Inferior parietal cortex (tissue), 1 donor: ENCODE measurements at regions not wholly inside any gene's neighbourhood (a gene's known extent, or its start where the extent isn't known, plus 50 kb on each side); places are given as distances from the start of the nearest gene placed in this dataset.

Source experiments
- DNase-seq: peaks from one replicate; pipeline ENCODE4 v3.0.0-alpha.2; 2016; ENCODE audit errors: extremely low spot score

DNA sequence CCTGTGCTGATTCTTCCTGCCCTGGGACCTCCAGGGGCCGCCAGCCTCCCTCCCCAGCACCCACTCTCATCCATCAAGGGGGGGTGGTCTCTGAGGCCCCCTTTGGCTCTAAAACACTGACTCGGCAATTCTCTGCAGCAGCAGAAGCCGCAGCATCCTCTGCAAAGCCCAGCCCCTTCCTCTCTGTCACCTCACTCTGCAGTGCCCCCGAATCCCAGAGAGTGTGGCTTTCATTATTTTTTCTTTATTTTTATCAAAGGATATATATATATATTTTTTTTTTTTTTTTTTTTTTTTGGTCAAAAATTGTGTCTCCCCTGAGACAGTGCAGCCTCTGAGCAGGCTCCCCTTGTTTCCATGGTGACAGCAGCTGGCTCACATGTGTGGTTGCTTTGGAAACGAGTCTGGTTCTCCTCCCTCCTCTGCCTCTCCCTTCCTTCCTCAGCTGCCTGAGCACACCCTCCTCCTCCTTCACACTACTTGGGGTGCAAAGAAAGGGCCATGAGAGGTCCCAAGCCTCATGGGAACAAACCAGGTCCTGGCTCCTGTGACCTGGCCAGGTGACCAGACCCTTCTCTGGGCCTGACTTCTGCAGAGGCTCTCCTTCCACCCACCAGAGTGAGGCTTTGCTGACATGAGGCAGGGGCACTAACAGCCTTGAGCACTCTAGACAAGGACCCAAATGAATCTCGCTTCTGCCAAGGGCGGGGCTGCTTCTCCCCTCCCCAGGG, 100.5 kb downstream of the LRRC74A start:
- DNase-seq: no peak

DNA sequence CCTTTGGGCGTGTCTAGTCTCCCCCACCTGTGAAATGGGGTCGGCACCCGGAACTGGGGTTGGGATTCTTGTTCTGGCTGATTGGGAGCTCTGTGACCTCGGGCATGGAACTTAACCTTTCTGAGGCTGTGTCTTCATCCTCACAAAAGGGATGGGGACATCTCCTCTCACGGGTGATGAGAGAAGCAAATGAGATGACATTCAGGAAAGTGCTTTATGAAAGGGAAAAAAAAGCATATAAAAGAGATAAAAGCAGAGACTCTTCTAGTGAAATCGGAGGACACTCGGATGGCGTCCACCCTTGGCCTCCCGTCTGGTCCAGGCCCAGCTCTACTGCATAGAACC, 98.9 kb downstream of the LRRC74A start:
- DNase-seq: no peak

DNA sequence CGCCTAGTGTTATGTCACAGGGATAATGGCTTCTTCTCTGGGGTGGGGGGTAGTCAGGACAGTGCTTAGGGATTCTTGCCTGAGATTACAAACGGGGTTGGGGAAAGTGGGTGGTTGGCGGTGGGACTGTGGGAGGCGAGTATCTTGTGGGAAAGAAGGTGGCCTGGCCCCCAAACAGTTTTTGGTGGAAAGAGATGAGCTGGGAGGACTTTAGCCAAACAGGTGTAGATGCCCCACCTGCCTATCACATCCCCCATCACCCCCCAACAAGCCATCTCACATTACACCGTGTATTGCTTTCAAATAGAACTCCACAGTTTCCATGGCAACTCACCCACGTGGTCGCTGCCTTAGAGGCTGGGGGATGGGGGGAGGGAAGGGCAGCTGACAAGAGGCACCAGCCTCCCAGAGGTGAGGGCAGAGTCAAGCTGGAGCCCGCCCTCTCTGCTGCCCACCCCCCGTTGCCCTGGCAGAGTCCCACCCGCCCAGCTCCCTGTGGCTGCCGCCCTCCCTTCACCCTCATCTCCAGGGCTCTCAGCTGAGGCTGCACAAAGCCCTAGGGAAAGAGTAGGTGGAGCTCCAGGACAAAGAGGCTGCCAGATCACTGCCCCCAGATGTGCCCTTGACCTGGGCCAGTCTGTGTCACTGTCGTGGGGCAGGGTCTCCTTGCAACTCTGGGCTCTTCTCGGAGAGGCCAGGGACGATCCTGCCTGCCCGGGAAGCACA, 98.3 kb downstream of the LRRC74A start:
- DNase-seq: no peak

DNA sequence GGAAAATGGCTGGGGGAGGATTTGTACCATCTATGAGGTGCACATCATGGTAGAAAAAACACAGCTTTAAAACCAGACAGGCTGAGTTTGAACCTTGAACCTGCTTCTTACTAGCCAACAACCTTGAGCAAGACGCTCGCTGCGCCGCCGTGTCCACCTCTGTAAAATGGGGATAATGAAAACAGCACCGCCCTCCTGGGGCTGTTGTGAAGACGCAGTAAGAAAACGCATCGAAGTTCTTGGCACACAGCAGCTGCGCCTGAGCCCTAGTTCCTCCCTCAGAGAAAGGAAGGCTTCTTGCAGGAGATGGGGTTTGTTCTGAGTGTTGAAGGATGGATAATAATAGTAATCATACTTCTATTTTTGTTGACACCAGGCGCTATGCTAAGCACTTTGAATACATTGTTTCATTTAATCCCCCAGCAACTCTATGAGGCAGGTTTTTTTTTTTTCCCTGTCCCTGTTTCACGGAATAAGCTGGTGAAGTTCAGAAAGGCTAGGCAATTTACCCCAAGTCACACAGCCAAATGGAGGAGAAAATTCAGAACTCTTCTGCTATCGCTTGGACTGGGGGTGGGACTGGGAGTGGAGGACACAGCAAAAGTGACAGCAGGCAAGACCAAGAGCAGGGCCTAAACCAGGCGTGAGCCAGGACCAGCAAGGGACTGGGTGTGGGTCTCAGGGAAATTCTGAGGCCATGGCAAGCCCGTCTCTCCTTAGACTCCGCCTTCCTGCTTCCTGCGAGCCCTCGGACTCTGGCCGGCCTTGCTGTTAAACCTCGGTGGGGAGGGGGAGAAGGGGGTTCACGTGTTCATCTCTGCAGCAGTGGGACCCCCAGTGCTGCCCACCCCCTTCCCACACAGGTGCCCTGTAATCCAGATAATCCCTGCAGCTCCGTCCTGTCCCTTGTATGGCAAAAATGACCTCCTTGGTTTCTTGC, 97.5 kb downstream of the LRRC74A start:
- no peak for DNase-seq

DNA sequence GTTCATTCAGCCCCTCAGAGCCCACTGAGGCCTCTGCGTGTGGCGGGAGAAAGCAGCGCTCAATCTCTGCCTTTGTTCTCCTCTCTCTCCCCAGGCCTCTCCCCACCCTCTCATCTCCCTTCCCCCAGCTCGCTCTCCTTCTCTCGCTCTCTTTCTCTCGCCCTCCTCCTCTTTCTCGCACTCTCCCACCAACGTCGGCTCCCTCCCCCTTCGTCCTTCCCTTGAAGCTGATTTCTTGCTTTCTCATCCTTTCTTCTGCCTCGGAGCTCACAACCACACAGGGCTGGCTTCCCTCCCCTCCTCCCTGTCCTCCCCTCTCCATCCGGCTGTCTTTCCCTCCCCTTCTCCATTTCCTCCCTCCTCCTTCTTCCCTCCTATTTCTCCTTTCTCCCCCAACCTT, 96.4 kb downstream of the LRRC74A start:
- DNase-seq: no peak

DNA sequence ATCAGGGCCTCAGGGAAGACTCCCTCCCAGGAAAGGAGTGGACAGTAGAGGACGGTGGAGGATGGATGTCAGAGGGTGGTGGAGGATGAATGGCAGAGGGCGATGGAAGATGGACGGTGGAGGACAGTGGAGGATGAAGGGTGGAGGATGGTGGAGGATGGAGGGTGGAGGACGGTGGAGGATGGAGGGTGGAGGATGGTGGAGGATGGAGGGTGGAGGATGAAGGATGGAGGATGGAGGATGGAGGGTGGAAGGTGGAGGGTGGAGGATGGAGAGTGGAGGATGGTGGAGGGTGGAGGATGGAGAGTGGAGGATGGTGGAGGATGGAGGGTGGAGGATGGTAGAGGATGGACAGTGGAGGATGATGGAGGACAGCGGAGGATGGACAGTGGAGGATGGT, 95.9 kb downstream of the LRRC74A start:
- DNase-seq: no peak

DNA sequence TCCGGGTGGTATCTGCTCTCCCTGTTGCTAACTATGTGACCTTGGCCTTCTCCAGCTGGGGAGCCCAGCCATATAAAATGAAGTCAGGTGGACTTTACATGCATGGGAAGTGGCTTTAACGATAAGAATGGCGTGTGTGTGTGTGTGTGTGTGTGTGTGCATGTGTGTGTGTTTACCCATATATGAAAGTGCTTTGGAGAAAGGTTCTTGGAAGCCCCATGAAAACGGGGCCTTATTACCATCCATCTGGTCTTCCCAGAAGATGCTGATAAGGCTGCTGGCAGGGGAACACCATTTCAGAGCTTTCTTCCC, 94.8 kb downstream of the LRRC74A start:
- DNase-seq: no peak

DNA sequence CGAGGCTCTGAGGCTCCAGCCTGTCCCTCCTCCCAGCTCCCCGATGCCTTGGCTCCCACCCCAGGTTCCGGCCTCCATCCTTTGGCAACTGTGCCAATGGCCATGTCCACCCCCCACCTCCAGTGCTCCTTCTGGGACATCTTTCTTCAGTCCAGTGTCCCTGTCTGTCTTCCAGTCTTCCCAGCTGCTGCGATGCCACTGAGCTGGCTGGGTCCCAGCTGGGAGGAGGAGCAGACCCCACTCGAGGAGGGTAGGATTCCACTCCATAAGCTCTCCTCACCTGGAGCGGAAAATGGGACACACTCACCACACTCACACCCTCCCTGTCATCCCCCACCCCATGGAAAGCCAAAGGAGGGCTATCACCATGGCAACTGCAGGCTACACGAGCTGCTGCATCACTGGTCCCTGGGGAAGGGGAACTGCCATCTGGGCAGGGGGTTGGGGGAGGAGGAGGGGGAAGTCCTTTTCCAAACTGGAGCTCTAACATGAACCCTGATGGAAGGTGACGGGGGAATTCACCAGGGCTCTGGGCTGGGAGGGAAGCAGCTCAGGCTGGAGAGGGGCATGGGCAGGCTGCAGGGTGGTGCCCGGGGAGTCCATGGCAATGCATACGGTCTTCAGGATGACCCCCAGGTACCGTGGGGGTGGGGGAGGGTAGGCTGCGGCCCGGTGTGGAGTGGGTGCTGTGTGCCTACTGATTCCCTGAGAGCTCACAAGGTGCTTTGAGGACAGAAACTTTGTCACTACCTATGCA, 94.3 kb downstream of the LRRC74A start:
- DNase-seq: no peak

DNA sequence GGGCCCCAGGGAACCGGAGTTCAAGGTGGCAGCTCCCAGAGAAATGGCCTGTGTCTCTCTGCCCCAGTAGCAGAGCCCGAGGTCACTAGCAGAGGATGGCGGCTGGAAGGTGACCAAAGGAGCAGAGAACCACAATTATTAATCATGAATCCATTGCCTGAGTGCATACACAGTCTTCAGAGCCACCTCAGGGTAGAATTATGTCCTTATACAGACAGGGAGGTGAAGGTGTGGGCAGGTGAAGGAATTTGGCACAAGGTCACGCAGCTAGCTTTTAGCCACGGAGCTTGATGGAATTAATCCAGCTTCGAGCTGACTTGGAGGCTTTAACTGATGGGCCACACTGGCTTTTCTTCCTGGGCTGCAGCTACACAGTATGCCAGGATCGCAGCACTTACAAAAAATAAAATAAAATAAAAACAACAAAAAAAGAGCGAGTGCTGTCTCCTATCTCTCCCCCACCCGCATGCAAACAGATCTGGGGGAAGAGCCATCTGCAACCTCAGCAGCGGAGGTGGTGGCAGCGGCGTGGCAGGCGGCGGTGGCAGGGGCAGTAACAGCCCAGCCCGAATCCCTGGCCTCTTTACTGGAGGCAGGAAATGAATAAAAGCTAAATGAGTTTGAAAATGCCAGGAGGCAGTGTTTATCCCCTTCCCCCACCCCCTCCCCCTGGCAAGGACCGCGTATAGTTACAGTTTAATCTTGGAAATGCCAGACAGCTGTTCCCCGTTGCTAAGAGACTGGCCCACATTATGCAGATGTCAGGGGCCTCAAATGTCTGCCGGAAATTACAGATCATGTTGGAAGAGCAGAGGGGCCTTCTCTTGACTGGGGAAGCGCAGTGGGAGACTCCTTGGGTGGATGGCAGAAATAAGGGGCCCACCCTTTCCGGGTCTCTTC, 93.5 kb downstream of the LRRC74A start:
- DNase-seq: no peak
